Adrenal gland (tissue), 5 donors: ENCODE measurements at regions not wholly inside any gene's neighbourhood (a gene's known extent, or its start where the extent isn't known, plus 50 kb on each side); places are given as distances from the start of the nearest gene placed in this dataset.

ENCODE experiments used
- POLR2A ChIP-seq, 2 donors: fragments of 450-650 bp; IDR thresholded peaks; one replicate each; pipeline ENCODE4 v1.6.1; 2017; ENCODE audit warnings: antibody characterized with exemption in 2 of 2, mild to moderate bottlenecking in 2 of 2, moderate library complexity in 1 of 2
- TF ChIP-seq, protein P1 (sequence below), 6 experiments: fragments of 450-650 bp in 4 of 6; fragments of 200-600 bp in 2 of 6; sonication (generic) in 1 of 6; IDR thresholded peaks; 1 replicate in 5 of 6; 2 replicates in 1 of 6; pipeline versions ENCODE4 v1.5.1 to v1.8.0; 2016 to 2021; ENCODE audit warnings: antibody characterized with exemption in 6 of 6, mild to moderate bottlenecking in 2 of 6, moderate library complexity in 1 of 6
- donor health status: DM: no; HTN: no; CAD: no.

DNA sequence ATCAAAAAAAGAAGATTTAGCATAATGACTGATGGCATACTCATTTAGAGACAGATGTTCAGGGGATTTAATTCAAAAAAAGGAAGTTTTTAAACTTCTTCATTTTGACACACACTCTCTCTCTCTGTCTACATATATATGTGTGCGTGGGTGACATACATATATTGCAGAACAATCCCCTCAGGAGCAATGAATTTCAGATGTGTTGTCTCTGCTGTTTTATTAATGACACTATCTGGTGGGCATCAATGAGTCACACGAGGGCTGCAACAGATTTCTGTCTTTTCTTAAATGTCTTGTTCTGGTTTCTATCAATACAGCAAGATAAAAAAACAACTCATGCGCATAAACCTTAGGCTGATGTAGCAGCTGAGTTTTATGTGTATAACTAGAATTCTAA lies 123.5 kb upstream of the SLCO6A1 start:
- no peak for TF ChIP-seq POLR2A (IDR thresholded peaks at IDR 0.05)
- TF ChIP-seq, protein P1, sequence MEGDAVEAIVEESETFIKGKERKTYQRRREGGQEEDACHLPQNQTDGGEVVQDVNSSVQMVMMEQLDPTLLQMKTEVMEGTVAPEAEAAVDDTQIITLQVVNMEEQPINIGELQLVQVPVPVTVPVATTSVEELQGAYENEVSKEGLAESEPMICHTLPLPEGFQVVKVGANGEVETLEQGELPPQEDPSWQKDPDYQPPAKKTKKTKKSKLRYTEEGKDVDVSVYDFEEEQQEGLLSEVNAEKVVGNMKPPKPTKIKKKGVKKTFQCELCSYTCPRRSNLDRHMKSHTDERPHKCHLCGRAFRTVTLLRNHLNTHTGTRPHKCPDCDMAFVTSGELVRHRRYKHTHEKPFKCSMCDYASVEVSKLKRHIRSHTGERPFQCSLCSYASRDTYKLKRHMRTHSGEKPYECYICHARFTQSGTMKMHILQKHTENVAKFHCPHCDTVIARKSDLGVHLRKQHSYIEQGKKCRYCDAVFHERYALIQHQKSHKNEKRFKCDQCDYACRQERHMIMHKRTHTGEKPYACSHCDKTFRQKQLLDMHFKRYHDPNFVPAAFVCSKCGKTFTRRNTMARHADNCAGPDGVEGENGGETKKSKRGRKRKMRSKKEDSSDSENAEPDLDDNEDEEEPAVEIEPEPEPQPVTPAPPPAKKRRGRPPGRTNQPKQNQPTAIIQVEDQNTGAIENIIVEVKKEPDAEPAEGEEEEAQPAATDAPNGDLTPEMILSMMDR (IDR thresholded peaks at IDR 0.05): no peak
